ENCODE measurements at regions not wholly inside any gene's neighbourhood (a gene's known extent, or its start where the extent isn't known, plus 50 kb on each side); places are given as distances from the start of the nearest gene placed in this dataset.

DNA sequence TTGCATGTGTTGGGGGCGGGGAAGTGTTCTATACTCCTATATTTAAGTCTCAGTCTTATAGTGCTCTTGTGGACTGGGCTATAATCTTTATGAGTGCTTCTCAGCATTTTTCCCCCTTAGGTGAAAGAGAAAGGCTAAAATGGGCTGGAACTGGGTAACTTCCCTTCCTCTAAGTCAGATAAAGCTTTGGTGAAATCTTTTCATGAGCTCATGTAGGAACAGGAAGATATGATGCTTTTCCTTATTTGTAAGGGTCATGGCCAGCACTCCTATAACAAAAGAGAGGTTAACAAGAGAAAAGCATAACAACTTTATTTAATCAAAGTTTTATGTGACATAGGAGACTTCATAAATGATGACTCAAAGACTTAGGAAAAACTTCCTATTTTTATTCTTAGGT, 841.5 kb downstream of the SLC16A7 start:
- TF ChIP-seq, protein P1, sequence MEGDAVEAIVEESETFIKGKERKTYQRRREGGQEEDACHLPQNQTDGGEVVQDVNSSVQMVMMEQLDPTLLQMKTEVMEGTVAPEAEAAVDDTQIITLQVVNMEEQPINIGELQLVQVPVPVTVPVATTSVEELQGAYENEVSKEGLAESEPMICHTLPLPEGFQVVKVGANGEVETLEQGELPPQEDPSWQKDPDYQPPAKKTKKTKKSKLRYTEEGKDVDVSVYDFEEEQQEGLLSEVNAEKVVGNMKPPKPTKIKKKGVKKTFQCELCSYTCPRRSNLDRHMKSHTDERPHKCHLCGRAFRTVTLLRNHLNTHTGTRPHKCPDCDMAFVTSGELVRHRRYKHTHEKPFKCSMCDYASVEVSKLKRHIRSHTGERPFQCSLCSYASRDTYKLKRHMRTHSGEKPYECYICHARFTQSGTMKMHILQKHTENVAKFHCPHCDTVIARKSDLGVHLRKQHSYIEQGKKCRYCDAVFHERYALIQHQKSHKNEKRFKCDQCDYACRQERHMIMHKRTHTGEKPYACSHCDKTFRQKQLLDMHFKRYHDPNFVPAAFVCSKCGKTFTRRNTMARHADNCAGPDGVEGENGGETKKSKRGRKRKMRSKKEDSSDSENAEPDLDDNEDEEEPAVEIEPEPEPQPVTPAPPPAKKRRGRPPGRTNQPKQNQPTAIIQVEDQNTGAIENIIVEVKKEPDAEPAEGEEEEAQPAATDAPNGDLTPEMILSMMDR (tag by site-specific recombination; IDR thresholded peaks at IDR 0.05), result no peak
- TF ChIP-seq, protein P2, sequence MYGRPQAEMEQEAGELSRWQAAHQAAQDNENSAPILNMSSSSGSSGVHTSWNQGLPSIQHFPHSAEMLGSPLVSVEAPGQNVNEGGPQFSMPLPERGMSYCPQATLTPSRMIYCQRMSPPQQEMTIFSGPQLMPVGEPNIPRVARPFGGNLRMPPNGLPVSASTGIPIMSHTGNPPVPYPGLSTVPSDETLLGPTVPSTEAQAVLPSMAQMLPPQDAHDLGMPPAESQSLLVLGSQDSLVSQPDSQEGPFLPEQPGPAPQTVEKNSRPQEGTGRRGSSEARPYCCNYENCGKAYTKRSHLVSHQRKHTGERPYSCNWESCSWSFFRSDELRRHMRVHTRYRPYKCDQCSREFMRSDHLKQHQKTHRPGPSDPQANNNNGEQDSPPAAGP (tag by site-specific recombination; IDR thresholded peaks at IDR 0.05), result no peak
- TF ChIP-seq ZNF792 (tag by site-specific recombination; IDR thresholded peaks at IDR 0.05) (no peak), ZNF112 (tag by site-specific recombination; IDR thresholded peaks at IDR 0.05) (no peak), ZFP41 (tag by site-specific recombination; IDR thresholded peaks at IDR 0.05; ENCODE audit: borderline replicate concordance) (no peak), ZNF768 (tag by site-specific recombination; IDR thresholded peaks at IDR 0.05) (no peak), SETDB1 (IDR thresholded peaks at IDR 0.05; ENCODE audit: insufficient read length, low read length) (no peak), ZNF274 (IDR thresholded peaks at IDR 0.05; ENCODE audit: low read length) (no peak), ZNF274 (tag by site-specific recombination; IDR thresholded peaks at IDR 0.05; ENCODE audit: borderline replicate concordance) (no peak), ZFHX2 (tag by site-specific recombination; conservative IDR thresholded peaks at IDR 0.05) (no peak), BCL11A (tag by site-specific recombination; IDR thresholded peaks at IDR 0.05; ENCODE audit: low read depth) (no peak), ZNF830 (tag by site-specific recombination; IDR thresholded peaks at IDR 0.05; ENCODE audit: low read depth) (no peak)
- TF ChIP-seq, protein P3, sequence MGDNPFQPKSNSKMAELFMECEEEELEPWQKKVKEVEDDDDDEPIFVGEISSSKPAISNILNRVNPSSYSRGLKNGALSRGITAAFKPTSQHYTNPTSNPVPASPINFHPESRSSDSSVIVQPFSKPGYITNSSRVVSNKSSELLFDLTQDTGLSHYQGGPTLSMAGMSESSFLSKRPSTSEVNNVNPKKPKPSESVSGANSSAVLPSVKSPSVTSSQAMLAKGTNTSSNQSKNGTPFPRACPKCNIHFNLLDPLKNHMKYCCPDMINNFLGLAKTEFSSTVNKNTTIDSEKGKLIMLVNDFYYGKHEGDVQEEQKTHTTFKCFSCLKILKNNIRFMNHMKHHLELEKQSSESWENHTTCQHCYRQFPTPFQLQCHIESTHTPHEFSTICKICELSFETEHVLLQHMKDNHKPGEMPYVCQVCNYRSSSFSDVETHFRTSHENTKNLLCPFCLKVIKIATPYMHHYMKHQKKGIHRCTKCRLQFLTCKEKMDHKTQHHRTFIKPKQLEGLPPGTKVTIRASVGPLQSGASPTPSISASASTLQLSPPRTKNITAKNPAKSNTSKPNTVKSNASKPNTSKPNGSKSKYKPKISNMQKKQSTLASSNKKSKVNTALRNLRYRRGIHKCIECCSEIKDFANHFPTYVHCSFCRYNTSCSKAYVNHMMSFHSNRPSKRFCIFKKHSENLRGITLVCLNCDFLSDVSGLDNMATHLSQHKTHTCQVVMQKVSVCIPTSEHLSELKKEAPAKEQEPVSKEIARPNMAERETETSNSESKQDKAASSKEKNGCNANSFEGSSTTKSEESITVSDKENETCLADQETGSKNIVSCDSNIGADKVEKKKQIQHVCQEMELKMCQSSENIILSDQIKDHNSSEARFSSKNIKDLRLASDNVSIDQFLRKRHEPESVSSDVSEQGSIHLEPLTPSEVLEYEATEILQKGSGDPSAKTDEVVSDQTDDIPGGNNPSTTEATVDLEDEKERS (tag by site-specific recombination; IDR thresholded peaks at IDR 0.05), result no peak

Data from HEK293 (cell line).